ENCODE measurements at regions not wholly inside any gene's neighbourhood (a gene's known extent, or its start where the extent isn't known, plus 50 kb on each side); places are given as distances from the start of the nearest gene placed in this dataset.

DNA sequence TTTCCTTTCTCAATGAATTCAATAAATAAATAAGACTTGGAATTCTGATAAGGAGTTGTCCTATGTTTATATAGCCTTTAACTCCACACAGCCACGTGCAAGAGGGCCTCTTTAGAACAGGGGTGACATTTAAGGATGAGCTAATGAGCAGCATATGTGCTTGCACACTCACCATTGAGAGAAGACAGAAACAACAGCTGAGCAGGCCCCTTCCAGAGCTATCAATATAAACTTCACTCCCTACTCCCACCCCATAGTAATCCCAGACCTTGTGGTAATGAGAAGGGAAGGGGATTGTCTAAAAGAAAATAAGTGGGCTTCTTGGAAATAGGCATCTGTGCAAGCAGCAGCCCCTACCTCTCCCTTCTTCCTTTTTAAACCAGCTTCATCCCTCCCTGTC lies 176.0 kb downstream of the SEC16B start:
- Histone ChIP-seq H3K79me2 (ENCODE audit: insufficient read depth, low read depth, low read length) (no peaks in the 10 kb centered on the region), H4K20me1 (ENCODE audit: insufficient read depth, low read length) (no peaks in the 10 kb centered on the region), H3K36me3 (ENCODE audit: insufficient read depth, low read length) (no peaks in the 10 kb centered on the region), H3K9me2 (ENCODE audit: insufficient read depth, low read length) (no peaks in the 10 kb centered on the region), H3K9me3 (ENCODE audit: low read length) (no peaks in the 10 kb centered on the region), H2AFZ (ENCODE audit: low read length) (no peak overlapping the region), H3K4me3 (ENCODE audit: low read depth, low read length, poor library complexity, severe bottlenecking) (no peak overlapping the region), H3K4me2 (ENCODE audit: low read length) (no peak overlapping the region), H3K4me1 (ENCODE audit: insufficient read depth, low read length, poor library complexity, severe bottlenecking) (no peaks in the 10 kb centered on the region), H3K27ac (ENCODE audit: low read depth, low read length, poor library complexity, severe bottlenecking) (no peak overlapping the region)
- POLR2A ChIA-PET = no interaction called here
- intact Hi-C loops (cut with micrococcal nuclease; ENCODE audit: unreplicated experiment) = no loop called here
- no peak for DNase-seq (ENCODE audit: low spot score)
- CTCF ChIA-PET (ENCODE audit: unreplicated experiment) = no interaction called here
- TF ChIP-seq EZH2phosphoT487 (IDR thresholded peaks at IDR 0.05; ENCODE audit: borderline replicate concordance, low read depth, low read length) = no peak
- TF ChIP-seq, protein P1, sequence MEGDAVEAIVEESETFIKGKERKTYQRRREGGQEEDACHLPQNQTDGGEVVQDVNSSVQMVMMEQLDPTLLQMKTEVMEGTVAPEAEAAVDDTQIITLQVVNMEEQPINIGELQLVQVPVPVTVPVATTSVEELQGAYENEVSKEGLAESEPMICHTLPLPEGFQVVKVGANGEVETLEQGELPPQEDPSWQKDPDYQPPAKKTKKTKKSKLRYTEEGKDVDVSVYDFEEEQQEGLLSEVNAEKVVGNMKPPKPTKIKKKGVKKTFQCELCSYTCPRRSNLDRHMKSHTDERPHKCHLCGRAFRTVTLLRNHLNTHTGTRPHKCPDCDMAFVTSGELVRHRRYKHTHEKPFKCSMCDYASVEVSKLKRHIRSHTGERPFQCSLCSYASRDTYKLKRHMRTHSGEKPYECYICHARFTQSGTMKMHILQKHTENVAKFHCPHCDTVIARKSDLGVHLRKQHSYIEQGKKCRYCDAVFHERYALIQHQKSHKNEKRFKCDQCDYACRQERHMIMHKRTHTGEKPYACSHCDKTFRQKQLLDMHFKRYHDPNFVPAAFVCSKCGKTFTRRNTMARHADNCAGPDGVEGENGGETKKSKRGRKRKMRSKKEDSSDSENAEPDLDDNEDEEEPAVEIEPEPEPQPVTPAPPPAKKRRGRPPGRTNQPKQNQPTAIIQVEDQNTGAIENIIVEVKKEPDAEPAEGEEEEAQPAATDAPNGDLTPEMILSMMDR (conservative IDR thresholded peaks at IDR 0.05; ENCODE audit: low read length) = no peak
- BruUV-seq (replicated peaks) = no TSS peak

DNA sequence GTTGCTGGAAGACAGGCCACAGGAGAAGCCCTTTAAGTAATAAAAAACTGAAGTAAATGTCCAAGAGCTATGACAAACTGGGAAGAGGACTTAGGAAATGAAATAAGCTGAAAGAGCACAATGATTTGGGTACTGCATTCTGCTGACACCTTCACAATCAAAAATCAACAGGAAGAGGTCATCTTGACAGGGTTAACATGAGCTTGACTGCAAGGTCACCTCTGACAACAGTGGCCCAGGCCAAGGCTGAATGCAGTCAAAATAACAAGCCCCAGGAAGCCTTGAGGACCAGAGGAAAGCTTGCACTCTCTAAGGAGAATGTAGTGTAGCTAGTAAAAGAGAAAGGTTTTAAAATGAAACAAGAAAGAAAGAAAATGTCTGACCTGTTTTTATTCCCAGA lies 179.3 kb downstream of the SEC16B start:
- no peaks in the 10 kb centered on the region for H3K79me2 ChIP-seq (ENCODE audit: insufficient read depth, low read depth, low read length)
- no peak overlapping the region for H3K27ac ChIP-seq (ENCODE audit: low read depth, low read length, poor library complexity, severe bottlenecking)
- H3K4me1 ChIP-seq (ENCODE audit: insufficient read depth, low read length, poor library complexity, severe bottlenecking) = no peaks in the 10 kb centered on the region
- no peaks in the 10 kb centered on the region for H3K36me3 ChIP-seq (ENCODE audit: insufficient read depth, low read length)
- intact Hi-C loops (cut with micrococcal nuclease; ENCODE audit: unreplicated experiment) = no loop called here
- POLR2A ChIA-PET = interaction anchor here (0.8 kb wide), 1 partner anchor 99 kb away, joined by 4 read pairs; no protein-coding TSS in a partner anchor
- BruUV-seq (replicated peaks) = no TSS peak
- no peaks in the 10 kb centered on the region for H3K9me3 ChIP-seq (ENCODE audit: low read length)
- H2AFZ ChIP-seq (ENCODE audit: low read length) = no peak overlapping the region
- no peak overlapping the region for H3K4me2 ChIP-seq (ENCODE audit: low read length)
- no peaks in the 10 kb centered on the region for H4K20me1 ChIP-seq (ENCODE audit: insufficient read depth, low read length)
- no peak for DNase-seq (ENCODE audit: low spot score)
- no peaks in the 10 kb centered on the region for H3K9me2 ChIP-seq (ENCODE audit: insufficient read depth, low read length)
- H3K4me3 ChIP-seq (ENCODE audit: low read depth, low read length, poor library complexity, severe bottlenecking) = no peak overlapping the region
- TF ChIP-seq, protein P1 (conservative IDR thresholded peaks at IDR 0.05; ENCODE audit: low read length) = no peak
- no peak for TF ChIP-seq EZH2phosphoT487 (IDR thresholded peaks at IDR 0.05; ENCODE audit: borderline replicate concordance, low read depth, low read length)
- CTCF ChIA-PET (ENCODE audit: unreplicated experiment) = no interaction called here

GRCh38 chr1:177789956-177790355 lies 179.9 kb downstream of the SEC16B start:
- no peak overlapping the region for H3K4me2 ChIP-seq (ENCODE audit: low read length)
- H3K9me3 ChIP-seq (ENCODE audit: low read length) = no peaks in the 10 kb centered on the region
- H3K4me3 ChIP-seq (ENCODE audit: low read depth, low read length, poor library complexity, severe bottlenecking) = no peak overlapping the region
- no TSS peak for BruUV-seq (replicated peaks)
- no peaks in the 10 kb centered on the region for H3K4me1 ChIP-seq (ENCODE audit: insufficient read depth, low read length, poor library complexity, severe bottlenecking)
- H3K79me2 ChIP-seq (ENCODE audit: insufficient read depth, low read depth, low read length) = no peaks in the 10 kb centered on the region
- ChIA-PET CTCF (ENCODE audit: unreplicated experiment) (no interaction called here), POLR2A (interaction anchor here (0.7 to 0.8 kb wide), 2 partner anchors 100 to 426 kb away, joined by 3 to 4 read pairs; no protein-coding TSS in a partner anchor)
- H3K36me3 ChIP-seq (ENCODE audit: insufficient read depth, low read length) = no peaks in the 10 kb centered on the region
- no peak overlapping the region for H2AFZ ChIP-seq (ENCODE audit: low read length)
- DNase-seq (ENCODE audit: low spot score) = no peak
- no peak for TF ChIP-seq EZH2phosphoT487 (IDR thresholded peaks at IDR 0.05; ENCODE audit: borderline replicate concordance, low read depth, low read length)
- TF ChIP-seq, protein P1 (conservative IDR thresholded peaks at IDR 0.05; ENCODE audit: low read length) = no peak
- no peaks in the 10 kb centered on the region for H3K9me2 ChIP-seq (ENCODE audit: insufficient read depth, low read length)
- intact Hi-C loops (cut with micrococcal nuclease; ENCODE audit: unreplicated experiment) = no loop called here
- H3K27ac ChIP-seq (ENCODE audit: low read depth, low read length, poor library complexity, severe bottlenecking) = no peak overlapping the region
- H4K20me1 ChIP-seq (ENCODE audit: insufficient read depth, low read length) = no peaks in the 10 kb centered on the region

All from OCI-LY7 (cell line).